ENCODE measurements at regions not wholly inside any gene's neighbourhood (a gene's known extent, or its start where the extent isn't known, plus 50 kb on each side); places are given as distances from the start of the nearest gene placed in this dataset.

DNA sequence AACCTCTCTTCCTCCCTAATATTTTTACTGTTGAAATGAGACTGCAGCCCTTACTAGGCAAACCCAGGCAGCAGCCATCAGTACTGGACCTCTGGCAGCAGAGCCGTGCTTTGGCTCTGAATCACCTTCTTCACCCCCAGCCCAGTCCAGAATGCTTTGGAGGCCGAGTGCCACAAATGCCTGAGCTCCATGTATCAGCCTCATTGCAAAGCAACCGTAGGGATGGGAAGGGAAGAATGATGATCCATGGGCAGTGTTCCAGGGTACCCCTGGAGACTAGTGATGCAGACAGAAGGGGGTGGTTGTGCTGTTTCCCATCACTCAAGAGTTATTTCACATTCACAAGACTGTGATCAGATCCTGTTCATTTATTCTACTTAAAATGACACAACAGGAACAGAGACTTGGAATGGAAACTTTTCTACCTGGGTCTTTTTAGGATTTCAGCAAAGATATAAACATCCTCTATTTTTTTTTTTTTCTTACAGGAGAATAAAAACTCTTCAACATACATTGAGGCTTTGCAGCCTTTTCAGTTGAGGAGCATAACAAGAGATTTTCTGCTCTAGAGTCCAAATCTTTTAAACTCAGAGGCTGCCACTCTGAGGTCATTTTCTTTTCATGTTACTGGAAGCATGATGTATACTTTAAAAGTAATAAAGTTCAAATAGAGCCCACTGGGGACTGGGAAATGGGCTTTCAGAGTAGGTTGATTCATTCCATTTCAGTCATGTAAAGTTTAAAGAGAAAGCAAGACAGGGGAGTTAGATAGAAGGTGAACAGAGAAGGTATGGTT lies 138.3 kb downstream of the KCNJ2 start:
- Histone ChIP-seq H3K36me3 (ENCODE audit: control insufficient read depth, insufficient read depth, low read length) (no peaks in the 10 kb centered on the region), H3K4me3 (replicated peaks; ENCODE audit: low read depth, low read length) (no peak overlapping the region), H3K27me3 (replicated peaks; ENCODE audit: control insufficient read depth, insufficient read depth, low read length) (no peaks in the 10 kb centered on the region)
- no peak for DNase-seq (ENCODE audit: extremely low read depth, insufficient read length)
- TF ChIP-seq CTCF (IDR thresholded peaks at IDR 0.05; ENCODE audit: insufficient read depth, low read length, poor library complexity, severe bottlenecking), result no peak

DNA sequence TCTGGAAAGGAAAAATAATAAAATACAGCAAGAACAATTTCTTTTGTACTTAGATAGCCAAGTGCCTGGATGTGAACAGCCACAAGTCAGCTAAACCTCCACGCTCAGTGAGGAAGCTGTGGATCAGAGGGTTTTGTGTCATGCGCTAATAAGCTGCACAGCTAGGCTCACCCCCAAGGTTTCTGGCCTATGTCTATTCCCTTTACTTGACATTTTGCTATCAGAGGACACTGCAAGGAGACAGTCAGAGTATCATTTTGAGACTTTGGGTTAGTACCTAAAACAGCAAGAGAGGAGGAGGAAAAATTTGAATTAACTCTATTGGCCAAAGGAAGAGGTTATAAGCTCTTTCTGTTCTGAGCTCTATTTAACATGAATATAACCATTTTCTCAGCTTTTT lies 139.3 kb downstream of the KCNJ2 start:
- no peak for TF ChIP-seq CTCF (IDR thresholded peaks at IDR 0.05; ENCODE audit: insufficient read depth, low read length, poor library complexity, severe bottlenecking)

DNA sequence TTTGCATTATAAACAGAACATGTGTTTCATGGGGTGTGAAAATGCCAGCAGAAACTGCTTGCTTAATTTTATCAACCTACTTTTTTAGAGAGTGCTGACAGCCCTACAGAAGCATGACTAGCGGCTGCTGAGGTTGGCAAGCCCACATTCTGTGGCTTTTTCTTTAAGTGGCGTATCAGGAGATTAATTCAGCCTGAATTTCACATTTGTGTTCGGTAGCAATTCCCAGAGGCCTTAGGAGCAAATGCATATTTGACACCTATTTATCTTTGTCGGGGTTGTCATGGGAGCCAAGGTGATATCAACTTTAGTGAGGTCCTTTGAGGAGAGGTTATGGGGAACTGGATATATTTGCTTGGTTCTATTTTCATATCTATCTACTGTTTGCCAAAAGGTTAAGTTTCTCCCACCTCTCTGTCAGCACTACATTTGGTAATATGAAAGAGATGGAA lies 140.9 kb downstream of the KCNJ2 start:
- DNase-seq (ENCODE audit: extremely low read depth, insufficient read length), result no peak
- Histone ChIP-seq H3K4me3 (replicated peaks; ENCODE audit: low read depth, low read length) (no peak overlapping the region), H3K36me3 (ENCODE audit: control insufficient read depth, insufficient read depth, low read length) (no peaks in the 10 kb centered on the region), H3K27me3 (replicated peaks; ENCODE audit: control insufficient read depth, insufficient read depth, low read length) (no peaks in the 10 kb centered on the region)
- no peak for TF ChIP-seq CTCF (IDR thresholded peaks at IDR 0.05; ENCODE audit: insufficient read depth, low read length, poor library complexity, severe bottlenecking)

More for the DNA sequence above, 139.3 kb downstream of the KCNJ2 start:
- Histone ChIP-seq H3K27me3 (replicated peaks; ENCODE audit: control insufficient read depth, insufficient read depth, low read length) (no peaks in the 10 kb centered on the region), H3K36me3 (ENCODE audit: control insufficient read depth, insufficient read depth, low read length) (no peaks in the 10 kb centered on the region), H3K4me3 (replicated peaks; ENCODE audit: low read depth, low read length) (no peak overlapping the region)
- no peak for DNase-seq (ENCODE audit: extremely low read depth, insufficient read length)

GRCh38 chr17:70313086-70313852 lies 143.9 kb downstream of the KCNJ2 start:
- no peaks in the 10 kb centered on the region for H3K36me3 ChIP-seq (ENCODE audit: control insufficient read depth, insufficient read depth, low read length)
- no peak overlapping the region for H3K4me3 ChIP-seq (replicated peaks; ENCODE audit: low read depth, low read length)
- TF ChIP-seq CTCF (IDR thresholded peaks at IDR 0.05; ENCODE audit: insufficient read depth, low read length, poor library complexity, severe bottlenecking), result no peak
- peak; percentile 18 for DNase-seq (ENCODE audit: extremely low read depth, insufficient read length)
- no peaks in the 10 kb centered on the region for H3K27me3 ChIP-seq (replicated peaks; ENCODE audit: control insufficient read depth, insufficient read depth, low read length)

- TF ChIP-seq CTCF (IDR thresholded peaks at IDR 0.05; ENCODE audit: insufficient read depth, low read length, poor library complexity, severe bottlenecking), result no peak
- DNase-seq (ENCODE audit: extremely low read depth, insufficient read length), result no peak
Observed at GRCh38 chr17:70314096-70314495, 144.8 kb downstream of the KCNJ2 start.

More at GRCh38 chr17:70314096-70314495, 144.8 kb downstream of the KCNJ2 start:
- Histone ChIP-seq H3K27me3 (replicated peaks; ENCODE audit: control insufficient read depth, insufficient read depth, low read length) (no peaks in the 10 kb centered on the region), H3K4me3 (replicated peaks; ENCODE audit: low read depth, low read length) (no peak overlapping the region), H3K36me3 (ENCODE audit: control insufficient read depth, insufficient read depth, low read length) (no peaks in the 10 kb centered on the region)

All from GM06990 (cell line).